Suppressor macrophage treated with lipopolysaccharide for 4 hours (primary cell): ENCODE measurements at regions not wholly inside any gene's neighbourhood (a gene's known extent, or its start where the extent isn't known, plus 50 kb on each side); places are given as distances from the start of the nearest gene placed in this dataset.
"Not testable (repeated sequence)": the region's sequence is repeated elsewhere in the genome, so short reads cannot be mapped to it uniquely, and the experiment has no call there.

Experiments used
- DNase-seq: peaks from one replicate; pipeline ENCODE4 v3.0.0-alpha.2; 2020

- not testable (repeated sequence) for DNase-seq
These were observed 901.0 kb downstream of the DSC3 start for GRCh38 chr18:30141506-30141905.

- DNase-seq, result no peak
These were observed 902.8 kb downstream of the DSC3 start for GRCh38 chr18:30139631-30140287.

DNA sequence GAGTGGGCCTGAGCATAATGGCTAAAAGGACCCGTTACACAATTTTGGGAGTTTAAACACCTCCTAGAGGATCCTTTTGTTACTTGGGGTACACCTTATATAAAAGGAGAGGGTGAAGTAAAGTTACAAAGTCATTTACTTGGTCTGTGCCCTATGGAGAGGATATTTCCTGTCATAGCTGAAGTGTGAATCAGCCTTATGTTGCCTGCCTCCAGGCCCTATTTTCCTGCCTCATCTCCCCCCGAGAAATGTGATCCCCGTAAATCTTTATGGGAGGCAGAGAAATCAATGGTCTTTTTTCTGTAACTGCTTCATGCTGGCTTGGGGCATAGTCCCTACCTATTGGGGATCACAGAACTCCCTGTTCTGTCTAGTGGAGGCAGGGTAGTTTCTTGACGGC, 906.6 kb downstream of the DSC3 start:
- DNase-seq, result no peak

DNA sequence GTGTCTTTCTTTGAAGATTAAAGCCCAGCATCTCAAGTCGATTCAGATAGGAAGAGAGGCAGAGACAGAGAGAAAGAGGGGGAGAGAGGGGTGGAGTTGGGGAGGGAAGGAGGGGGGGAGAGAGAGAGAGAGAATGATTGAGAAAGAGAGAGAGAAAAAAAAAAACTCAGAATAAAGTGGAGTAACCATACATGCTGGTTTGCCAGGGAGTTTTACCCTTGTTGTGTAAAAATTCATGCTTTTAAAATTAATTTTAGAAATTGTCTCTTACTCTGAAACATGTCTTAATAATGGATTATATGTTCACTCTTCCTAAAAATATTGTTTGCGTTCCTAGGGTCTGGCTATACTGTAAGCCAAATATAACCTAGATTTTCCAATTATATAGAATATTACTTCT, 908.5 kb downstream of the DSC3 start:
- DNase-seq, result no peak

DNA sequence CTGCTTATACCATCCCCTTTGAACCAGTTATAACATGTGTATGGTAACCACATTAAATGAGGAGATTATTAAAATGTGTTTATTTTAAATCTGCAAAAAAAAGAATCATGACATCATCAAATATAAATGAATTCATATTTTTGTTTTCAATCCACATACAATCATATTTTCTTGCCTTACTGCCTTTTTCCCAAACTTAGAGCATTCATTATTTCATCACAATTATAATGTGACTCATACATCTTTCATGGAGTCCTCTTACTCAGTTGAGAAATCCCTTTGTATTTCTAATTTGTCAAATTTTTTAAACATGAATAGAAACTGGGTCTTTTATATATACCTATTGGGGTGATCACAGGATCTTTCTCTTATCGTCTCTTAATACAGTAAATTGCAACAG, 909.6 kb downstream of the DSC3 start:
- DNase-seq, result no peak

DNA sequence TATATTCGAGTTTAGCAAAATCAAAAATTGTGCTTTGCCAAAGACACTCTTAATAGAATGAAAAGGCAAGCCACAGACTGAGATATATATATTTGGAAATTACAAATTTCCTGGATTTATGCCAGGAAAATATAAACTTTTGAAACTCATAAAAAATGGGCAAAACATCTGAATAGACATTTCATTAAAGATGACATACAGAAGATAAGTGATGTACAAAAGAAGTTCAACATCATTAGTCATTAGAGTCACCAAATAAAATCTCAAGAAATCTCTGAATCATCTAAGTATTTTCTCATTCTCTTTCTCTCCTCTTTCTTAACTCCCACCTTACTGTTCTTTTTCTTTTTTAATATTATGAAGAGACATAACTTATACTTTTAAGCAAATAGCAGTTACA, 921.1 kb downstream of the DSC3 start:
- DNase-seq, result no peak

DNA sequence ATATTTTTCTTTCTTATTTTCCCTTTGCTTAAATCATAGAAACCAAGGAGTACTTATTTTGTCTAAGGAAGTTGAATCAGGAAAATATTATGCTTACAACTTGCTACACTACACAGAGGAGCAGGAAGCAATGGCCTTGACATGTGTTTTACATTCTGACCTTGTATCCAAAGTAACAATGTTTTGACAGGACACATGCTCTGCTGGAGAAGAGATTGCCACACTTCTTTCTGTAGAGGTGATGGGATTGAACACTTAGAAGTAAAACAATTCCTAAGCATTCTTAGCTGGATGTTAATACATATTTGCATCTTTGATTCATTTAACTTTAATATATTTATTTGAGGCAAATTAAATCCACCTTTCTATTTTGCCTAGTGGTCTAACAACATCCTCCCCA, 929.1 kb downstream of the DSC3 start:
- no peak for DNase-seq

DNA sequence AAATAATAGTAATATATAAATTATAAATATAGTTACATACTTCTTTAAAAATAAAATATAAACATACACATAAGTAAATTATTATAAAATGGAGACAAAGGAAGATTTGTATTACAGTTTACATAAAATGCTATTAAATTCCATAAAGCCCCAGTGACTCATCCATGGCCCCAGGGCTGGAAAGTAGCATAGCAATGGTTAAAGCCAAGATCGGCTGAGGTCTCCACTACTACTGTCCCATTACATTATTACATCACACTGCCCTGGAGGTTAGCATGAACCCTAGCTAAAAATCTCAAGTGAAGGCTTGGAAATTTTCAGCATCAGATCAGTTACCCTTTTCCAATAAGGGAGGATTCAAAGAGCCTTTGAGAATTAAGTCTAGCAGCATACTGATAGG, 936.2 kb downstream of the DSC3 start:
- DNase-seq, result no peak

GRCh38 chr18:30103881-30104280, 938.7 kb downstream of the DSC3 start:
- DNase-seq, result no peak

DNA sequence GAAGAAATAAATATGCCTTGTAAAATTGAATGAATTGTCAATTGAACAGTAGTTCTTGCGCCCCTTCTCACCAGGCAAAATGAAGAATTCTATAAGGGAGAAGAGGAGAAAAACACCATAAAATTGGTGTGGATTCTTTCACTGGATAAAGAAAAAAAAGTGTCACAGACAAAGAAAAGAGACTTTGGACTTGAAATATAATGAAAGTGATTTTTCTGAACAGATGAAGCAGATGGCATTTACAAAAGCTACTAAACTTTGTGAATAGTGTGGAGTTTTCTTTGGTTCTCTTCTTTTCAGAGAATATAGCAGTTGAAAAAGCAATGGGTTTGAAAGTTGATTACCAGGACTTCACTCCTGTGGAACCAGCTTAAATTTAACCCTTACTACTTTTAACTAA, 945.7 kb downstream of the DSC3 start:
- no peak for DNase-seq

- no peak for DNase-seq
These were observed 948.0 kb downstream of the DSC3 start for GRCh38 chr18:30094556-30094955.

DNA sequence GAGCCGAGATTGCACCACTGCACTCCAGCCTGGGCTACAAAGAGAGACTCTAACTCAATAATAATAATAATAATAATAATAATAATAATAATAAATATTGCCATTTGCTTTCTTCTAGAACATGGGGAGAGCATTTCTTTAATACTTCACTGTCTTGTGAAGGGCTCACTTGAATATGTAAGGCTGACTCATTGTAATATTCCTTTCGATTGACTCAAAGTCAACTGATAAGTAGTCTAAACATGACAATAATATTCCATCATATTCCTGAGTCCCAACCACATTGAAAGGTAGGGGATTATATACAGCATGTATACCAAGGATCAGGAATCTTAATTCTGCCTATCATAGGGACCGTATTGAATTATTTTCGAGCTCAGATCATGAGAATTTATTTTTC, 949.2 kb downstream of the DSC3 start:
- DNase-seq, result no peak

- no peak for DNase-seq
These were observed 954.1 kb downstream of the DSC3 start for GRCh38 chr18:30088238-30089015.

- no peak for DNase-seq
These were observed 956.2 kb downstream of the DSC3 start for GRCh38 chr18:30086351-30086750.

- DNase-seq, result no peak
These were observed 961.4 kb downstream of the DSC3 start for GRCh38 chr18:30081122-30081521.

GRCh38 chr18:30072609-30073385, 969.7 kb downstream of the DSC3 start:
- DNase-seq, result no peak

DNA sequence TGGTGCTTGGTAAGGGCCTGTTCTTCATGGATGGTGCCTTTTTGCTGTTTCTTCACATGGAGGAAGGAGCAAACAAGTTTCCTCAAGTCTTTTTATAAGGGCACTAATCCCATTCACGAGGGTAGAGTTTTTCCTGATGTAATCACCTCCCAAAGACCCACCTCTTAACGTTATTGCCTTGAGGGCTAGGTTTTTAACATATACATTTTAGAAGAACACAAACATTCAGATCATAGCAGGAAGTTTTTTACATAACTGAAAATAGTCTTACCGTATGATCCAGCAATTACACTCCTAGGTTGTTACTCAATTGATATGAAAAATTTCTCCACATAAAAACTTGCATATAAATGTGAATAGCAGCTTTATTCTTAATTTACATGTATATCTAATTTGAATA, 976.3 kb downstream of the DSC3 start:
- no peak for DNase-seq

DNA sequence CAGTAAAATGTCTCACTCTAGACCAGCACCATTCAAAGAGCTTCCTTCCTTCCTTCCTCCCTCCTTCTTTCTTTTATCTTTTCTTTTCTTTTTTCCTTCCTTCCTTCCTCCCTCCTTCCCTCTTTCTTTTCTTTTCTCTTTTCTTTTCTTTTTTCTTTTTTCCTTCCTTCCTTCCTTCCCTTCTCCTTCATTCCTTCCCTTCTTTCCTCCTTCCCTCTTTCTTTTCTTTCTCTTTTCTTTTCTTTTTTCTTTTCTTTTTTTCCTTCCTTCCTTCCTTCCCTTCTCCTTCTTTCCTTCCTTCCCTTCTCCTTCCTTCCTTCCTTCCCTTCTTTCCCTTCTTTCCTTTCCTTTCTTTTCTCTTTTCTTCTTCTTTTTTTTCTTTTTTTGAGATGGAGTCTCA, 985.1 kb downstream of the DSC3 start:
- no peak for DNase-seq

DNA sequence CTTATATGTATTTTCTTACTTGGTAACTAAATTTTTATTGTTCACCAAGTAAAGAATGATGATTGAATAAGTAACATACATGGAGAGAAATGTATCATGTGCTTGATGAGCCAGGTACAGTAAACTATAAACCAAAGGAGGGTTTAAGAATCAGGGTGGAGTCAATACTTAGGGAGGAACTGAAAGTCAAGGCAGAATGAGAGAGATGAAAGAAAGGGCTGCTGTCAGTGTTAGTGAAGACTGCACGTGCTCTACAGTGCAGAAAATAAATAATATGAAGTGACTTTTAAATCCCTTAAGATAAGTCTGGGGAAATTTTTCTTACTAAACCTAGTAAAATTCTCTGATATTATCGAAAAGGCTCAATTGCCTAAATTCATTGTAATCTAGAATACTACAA, 986.0 kb downstream of the DSC3 start:
- DNase-seq, result no peak

DNA sequence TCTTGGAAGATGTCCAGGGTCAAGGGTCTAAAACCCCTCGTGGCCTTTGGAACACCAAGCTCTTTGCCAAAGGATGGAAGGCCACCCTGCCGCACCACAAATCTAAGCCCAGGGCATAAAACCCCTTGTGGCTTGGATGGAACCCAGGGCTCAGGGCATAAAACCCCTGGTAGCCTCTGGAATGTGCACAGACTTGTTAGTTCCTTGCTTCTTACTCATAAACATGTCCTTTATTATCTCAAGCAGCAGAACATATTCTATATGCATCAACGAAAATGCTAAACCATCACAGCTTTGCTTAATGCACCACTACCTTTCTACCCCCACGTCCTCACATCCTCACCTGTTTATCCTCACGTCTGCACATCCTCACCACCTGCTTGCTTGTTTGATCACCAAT, 998.0 kb downstream of the DSC3 start:
- no peak for DNase-seq

DNA sequence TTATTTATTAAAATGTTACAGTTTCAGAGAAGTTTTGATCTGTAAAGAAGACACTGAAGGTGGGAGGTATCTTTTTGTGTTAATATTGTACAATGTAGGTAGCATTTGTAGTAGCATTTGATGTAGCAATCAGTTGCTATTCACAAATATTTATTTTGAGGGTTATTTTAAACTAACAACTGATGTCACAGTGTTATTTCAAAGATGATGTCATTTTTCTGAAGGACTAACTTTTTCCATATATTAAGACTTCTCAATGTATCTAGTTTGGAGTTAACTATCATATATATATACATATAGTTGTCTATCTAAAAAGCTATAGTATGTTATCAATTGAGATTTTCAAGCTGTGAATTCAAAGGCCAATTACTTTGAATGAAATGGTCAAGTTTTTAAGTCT, 1003.3 kb downstream of the DSC3 start:
- no peak for DNase-seq

DNA sequence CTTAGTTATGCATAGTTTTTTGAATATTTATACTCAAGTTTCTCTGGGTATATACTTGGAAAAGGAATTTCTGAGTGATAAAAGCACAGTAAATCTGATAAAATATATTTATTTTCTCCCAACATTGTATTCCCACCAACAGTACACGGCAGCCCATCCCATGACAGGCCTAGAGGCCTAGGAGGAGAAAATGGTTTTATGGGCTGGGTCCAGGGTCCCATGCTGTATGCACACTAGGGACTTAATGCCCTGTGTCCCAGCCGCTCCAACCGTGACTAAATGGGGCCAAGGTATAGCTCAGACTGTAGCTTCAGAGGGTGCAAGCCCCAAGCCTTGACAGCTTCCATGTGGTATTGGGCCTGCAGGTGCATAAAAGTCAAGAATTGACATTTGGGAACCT, 1007.7 kb downstream of the DSC3 start:
- DNase-seq, result no peak

- no peak for DNase-seq
These were observed 1026.4 kb downstream of the DSC3 start for GRCh38 chr18:30016179-30016578.

- no peak for DNase-seq
These were observed 1037.6 kb downstream of the DSC3 start for GRCh38 chr18:30004965-30005364.
